DND-41 (cell line): ENCODE measurements at regions not wholly inside any gene's neighbourhood (a gene's known extent, or its start where the extent isn't known, plus 50 kb on each side); places are given as distances from the start of the nearest gene placed in this dataset.

Experiments used
- CTCF ChIP-seq: IDR thresholded peaks from 2 replicates; pipeline ENCODE4 v1.5.1; 2012; ENCODE audit warnings: borderline replicate concordance, low read length, moderate library complexity, mild to moderate bottlenecking; ENCODE audit not compliant: poor library complexity, severe bottlenecking; ENCODE audit errors: extremely low read depth
- EZH2 ChIP-seq: IDR thresholded peaks from 3 replicates; pipeline ENCODE4 v1.6.1; 2012; ENCODE audit warnings: borderline replicate concordance, low read depth, mild to moderate bottlenecking, moderate library complexity, low read length, inconsistent platforms; ENCODE audit not compliant: severe bottlenecking

GRCh38 chr21:23108533-23108932 is 2110.3 kb downstream of the NCAM2 start:
- TF ChIP-seq CTCF (no peak), EZH2 (no peak)
